K562 (cell line): ENCODE measurements at regions not wholly inside any gene's neighbourhood (a gene's known extent, or its start where the extent isn't known, plus 50 kb on each side); places are given as distances from the start of the nearest gene placed in this dataset.

Experiments used
- LEF1 ChIP-seq: fragments of 450-650 bp; IDR thresholded peaks from 2 replicates; pipeline ENCODE4 v1.6.1; 2016; ENCODE audit warnings: mild to moderate bottlenecking
- POLR2A ChIP-seq: fragments of 450-650 bp; conservative IDR thresholded peaks from 2 replicates; pipeline ENCODE4 v1.6.1; 2016
- STAT5A ChIP-seq: IDR thresholded peaks from 2 replicates; pipeline ENCODE4 v1.6.1; 2012; ENCODE audit warnings: low read length, inconsistent platforms, borderline replicate concordance
- ZZZ3 ChIP-seq: fragments of 450-650 bp; IDR thresholded peaks from 2 replicates; pipeline ENCODE4 v1.6.1; 2016; ENCODE audit warnings: antibody characterized with exemption, mild to moderate bottlenecking, moderate library complexity

DNA sequence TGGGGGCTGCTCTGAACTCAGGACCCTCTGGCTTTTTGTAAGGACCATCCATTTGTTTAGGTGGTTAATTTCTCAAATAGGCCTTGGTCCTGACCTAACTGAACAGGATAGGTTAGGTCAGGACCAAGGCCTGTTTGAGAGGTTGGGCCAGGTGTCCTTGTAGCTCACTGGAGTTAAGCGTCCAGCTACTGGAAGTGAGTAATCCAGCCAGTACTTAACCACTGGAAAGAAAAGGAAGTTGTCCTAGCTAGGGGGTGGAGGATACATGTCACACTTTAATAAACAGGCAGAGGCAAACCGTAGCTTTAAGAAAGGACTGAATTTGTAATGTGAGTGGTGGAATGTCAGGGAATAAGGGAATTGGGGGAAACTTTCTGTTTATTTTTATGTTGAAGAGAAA, 96.0 kb downstream of the GPR85 start:
- TF ChIP-seq STAT5A (no peak), ZZZ3 (no peak), LEF1 (no peak), POLR2A (no peak)
